ENCODE measurements at regions not wholly inside any gene's neighbourhood (a gene's known extent, or its start where the extent isn't known, plus 50 kb on each side); places are given as distances from the start of the nearest gene placed in this dataset.
A peak's percentile ranks its signal among the peaks of the same experiment; 100 is the strongest.

DNA sequence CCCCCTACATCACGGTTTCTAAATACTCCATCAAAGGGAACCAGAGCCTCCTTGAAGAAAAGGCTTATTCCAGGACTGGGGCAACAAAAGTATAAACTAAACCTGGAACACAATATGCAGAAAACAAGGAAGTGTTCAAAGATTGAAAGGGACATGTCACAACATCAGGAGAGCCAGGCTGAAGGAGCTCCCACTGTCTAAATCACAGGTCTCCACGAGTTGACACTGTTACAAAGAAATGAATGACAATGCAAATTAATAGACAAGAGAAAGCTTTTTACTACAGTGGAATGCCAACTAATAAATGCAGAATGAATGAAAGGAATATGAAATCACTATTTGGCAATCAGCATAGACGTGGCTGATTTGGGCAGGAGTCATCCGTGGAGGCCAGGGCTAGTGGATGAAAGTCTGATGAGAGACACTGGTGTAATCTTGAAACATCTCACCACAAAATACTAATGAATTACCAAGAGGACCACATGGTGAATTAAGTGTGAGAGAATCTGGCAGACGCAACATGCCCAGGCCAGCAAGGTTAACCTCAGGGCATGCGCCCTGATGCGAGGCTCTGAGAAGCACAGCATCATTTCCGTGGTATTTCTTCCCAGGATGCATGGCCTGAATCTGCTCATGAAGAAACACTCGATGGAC, 123.8 kb upstream of the TJP1 start:
- DNase-seq: no peak

DNA sequence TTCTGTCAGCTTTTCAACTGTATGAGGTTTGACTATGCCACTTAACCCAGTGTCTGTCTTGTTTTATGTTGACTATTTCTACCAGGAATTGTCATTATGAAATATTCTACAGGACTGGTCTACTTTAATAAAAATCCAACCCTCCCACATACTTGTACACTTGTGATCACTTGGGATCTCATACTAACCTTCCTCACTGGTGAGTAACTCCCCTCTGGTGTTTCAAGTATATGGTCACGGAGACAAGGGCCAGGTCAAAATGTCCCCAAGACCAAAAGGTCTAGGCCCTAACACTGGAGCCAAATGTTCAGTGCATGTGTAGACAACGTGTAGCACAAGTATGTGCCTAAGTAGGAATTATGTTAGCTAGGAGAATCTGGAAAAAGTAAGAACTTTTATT, 122.7 kb upstream of the TJP1 start:
- no peak for DNase-seq

DNA sequence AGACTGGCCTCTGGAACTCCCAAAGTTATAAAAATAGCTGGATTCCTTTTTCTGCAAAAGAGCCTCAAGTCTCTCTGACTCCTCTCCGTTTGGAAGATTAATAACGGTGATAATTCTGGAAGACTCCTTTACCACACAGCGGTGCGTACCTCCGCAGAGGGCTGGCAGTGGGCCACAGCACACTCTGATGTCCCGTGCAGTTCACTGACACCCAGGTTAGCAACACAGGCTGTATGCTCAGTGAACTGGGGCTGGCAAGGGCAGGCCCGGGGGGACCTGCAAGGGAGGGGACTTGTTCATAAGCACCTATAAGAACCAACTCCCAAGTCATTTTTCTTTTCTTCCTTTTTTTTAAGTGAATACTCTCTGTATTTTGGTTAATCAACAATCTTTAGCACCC, 120.3 kb upstream of the TJP1 start:
- no peak for DNase-seq

DNA sequence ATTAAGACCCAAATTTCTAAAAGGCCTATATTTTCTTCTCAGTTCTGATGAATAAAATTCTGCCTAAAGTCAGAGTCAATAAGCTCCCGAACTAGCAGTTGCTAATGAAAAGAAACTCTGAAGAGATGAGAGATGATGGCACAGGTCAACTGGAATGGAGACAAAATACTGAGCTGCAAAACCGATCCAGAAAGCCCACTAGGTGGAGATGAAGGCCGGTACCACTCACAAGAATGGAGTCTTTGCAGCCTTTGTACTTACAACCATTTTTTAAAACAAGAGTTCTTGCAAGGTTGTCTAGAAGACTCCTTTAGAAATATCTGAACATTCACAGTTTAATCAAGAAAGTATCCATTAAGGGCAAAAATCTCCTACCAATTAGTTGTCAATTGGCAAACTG, 119.9 kb upstream of the TJP1 start:
- no peak for DNase-seq

DNA sequence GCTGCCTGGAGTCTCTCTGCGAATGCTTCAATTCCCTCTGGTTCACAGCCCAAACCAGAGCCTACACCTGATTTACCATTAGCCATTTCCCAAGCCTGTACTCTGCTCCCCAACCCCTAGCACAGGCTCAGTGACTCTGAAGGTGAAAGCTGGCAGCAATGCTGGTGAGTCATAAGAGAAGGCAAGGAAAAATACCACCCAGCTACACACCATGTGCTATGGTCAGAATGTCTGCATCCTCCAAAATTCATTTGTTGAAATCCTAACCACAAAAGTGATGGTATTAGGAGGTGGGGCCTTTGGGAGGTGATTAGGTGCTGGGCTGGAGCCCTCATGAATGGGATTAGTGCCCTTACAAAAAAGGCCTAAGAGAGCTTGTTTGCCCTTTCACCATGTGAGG, 117.1 kb upstream of the TJP1 start:
- DNase-seq: no peak

DNA sequence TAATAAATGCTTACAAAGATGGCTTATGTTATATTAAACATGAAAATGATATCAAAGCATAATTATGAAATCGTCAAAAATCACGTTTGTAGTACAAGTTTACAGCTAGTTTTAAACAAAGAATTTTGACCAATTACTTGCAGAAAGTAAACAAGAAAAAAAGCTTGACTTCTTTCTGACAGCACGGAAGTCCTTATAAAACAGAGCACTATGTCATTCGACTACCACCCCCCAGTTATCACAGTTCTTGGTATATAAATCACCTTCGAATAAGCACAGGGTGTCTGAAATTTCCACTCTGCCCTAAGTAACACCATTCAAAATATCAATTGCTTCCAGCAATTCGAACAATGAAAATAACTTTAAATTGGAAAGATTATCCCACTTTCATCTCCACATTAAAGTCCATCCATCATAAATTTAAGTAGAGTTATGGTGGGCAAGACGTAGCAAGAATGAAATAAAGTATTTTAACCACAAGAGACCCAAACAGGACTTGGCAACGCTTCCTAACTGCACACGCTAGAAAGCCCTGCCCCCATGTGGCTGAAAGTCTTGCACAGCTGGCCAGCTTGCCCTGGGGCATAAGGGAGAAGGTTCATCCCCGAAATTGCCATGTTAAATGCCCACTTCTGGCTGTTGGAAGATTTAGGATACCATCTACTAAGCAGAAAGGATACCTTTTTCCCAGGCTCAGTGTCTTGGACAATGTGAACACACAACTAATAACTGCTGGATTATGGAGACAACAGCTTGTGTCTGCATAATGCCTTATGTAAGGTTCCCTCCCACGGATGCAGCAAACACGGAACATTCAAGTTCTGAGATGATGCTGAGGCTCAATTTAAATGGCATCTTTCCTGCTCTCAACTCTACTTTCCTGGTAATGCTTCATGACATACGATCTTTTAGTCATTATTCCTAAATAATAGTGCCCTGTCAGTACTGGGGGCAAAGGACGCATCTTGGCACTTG, 116.4 kb upstream of the TJP1 start:
- DNase-seq: no peak

DNA sequence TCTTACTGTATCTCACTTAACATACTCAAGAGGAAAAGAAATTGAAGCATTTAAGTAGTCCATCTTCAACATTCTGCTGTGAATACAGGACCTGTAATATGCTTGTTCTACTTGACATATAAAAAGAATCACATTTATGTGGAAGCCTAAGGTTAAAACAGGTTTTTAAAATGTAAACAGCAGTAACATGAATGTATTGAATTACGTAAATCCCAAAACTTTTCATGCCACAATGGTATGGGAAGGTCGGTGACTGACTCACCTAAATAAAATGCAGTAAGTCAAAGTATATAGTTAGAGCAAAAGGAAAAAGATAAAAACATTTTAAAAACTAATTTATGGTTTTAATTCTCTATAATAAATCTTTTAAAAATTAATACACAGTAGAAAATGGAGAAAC, 115.7 kb upstream of the TJP1 start:
- no peak for DNase-seq

DNA sequence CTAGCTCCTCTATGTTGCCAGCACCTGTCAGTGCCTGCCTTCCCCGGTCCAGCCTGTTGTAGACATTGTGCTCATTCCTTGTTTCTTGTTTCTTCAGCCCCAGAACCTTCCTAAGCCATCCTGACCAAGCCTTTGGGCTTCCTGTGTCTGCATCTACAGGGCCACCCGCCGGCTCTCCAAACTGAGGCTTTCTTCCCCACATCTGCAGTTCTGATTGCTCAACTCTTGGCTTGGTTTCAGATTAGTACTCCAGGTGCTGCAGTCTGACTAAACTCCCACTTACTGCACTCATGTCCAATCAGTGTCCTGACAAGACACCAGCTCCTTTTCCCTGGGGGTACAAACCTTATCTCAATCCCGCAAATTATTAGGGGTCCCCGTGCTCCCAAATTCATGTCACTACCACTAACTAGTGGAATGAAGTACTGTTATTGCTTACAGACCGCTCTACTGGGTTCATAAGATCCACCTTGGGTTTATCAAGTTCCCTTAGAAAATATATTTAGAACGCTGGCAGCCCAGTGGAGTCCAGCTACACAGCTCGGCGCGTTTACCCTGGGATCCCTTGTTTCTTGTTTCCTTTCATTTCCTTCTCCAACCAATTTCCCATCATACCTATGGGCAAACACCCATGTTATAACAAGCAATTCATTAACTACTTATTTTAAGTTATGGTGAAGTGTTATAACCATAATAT, 114.2 kb upstream of the TJP1 start:
- DNase-seq: no peak

DNA sequence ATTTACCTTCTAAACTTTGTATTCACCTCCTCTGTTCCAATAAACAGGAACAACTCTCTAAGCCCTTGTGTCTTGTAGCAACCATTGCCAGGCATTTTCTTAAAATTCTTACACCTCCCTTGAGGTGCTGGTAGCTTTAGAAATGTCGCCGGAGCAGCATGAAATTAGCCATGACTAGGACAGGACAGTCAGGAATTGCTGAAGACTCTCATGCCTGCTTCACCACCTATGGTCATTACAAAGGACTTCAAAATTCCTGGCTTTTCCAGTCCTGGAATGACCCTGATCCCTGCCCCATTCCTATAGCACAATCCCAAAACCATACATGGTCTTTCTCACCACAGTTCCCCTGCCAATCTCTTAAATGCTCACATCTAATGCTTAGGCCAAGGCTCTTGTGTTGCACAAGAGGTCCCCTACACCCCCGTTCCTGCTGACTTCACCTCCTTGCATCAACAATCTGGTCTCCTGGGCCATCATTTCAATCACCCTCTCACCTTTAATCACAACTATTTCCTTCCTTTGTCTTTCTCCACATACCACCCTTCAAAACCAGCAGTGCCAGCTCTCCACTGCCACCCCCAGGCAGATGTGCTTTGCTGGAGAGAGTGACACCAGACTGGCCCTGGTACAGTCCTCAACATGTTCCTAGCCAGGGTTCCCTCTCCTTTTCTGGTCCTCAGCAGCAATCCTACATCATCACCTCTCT, 113.2 kb upstream of the TJP1 start:
- DNase-seq: no peak

DNA sequence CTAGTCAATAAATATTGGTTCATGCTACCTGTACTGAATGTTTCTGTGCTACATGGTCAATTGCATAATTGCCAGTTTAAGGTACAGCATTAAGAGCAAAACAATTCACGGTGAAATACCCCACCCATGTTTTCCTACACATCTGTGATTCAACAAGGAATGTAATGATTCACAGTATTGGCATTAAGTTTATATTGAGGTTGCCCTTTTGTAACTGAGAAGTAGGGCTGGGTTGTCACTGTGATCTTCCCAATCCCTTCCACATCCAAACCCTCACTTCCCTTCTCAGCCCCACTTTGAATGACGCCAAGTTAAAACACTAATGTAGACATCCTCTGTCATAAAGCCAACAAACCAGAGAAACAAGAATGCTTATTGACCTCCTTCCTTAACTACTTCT, 112.0 kb upstream of the TJP1 start:
- no peak for DNase-seq

DNA sequence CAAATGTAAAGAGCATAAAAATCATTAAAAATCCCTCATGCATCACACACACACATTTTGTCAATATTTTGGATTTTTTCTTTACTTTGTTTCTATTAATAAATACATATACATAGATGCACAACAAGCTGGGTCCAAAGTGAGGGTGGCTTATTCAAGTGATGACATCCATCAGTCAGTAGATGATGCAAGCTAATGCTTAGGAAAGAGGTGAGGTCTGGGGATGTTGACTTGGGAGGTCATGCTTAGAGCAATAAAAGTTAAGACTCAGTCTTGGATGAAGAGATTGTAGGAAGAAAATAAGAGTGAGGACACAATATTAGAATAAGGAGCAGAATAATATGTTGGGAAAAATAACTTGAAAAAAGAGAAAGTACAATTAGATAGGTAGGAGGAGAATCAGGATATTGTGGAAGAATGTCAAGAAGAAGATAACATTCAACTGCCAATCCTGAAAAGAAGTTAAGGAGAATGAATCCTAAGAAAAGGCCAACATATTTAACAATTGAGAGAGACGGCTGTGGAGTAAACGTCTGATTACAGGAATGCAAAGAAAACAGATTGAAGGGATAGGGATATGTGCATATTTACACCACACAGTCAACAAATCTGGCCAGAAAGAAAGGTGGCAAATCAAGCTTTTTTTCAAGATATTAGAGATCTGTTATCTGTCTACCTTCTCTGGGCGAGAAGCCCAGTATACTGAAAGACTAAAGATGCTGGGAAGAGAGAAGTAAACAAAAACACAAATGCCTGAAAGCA, 111.0 kb upstream of the TJP1 start:
- no peak for DNase-seq

DNA sequence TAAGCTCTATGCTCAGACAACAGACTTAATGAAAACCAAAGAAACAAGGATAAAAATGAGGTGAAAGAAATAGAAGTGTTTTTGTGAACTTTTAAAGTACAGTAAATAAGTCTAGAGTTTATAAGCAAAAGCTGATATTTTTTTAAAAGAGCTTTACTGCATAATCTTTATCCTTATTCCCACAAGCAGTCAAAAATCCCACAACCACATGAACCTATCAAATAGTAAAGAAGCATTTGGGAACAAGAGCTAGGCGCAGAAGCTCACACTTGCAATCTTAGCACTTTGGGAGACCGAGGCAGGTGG, 103.8 kb upstream of the TJP1 start:
- no peak for DNase-seq

DNA sequence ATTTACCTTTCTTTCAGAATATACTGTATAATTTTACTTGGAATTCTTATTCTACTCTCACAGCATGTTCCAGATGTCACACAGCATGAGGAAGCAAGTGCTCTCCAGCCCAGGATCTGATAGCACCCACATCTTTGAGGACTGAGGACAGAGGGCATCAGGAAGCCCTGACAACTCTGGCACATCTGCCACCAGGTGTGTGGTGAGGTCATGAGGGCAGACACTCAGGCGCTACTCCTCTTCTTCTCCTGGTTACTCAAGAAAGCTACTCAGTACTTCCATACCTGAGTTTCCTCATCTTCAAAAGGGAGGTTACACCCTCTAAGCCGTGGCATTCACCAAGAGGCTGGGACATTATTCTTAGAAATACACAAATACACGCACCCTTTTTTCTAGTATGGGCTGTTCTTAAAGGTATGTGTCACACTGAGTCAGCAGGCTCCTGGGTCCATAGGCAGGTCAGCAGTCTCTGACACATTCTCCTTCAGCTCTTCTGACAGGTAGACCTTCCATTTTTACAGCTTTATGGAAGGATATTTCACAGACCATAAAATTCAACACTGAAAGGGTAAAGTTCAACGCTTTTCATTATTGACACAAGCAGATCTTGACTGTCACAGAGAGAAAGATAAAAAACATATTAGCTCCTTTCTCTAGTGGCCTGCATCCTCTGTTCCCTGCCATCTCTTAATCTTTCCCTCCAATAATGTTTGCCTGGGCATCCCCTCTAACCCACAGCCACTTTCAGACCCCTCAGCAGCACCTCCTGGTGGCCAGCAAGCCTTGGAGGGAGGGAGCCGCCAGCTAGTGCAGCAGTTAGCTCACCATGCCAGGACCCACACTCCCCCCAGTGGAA, 103.2 kb upstream of the TJP1 start:
- DNase-seq: peak in 1 of 5 donors; percentile 3

DNA sequence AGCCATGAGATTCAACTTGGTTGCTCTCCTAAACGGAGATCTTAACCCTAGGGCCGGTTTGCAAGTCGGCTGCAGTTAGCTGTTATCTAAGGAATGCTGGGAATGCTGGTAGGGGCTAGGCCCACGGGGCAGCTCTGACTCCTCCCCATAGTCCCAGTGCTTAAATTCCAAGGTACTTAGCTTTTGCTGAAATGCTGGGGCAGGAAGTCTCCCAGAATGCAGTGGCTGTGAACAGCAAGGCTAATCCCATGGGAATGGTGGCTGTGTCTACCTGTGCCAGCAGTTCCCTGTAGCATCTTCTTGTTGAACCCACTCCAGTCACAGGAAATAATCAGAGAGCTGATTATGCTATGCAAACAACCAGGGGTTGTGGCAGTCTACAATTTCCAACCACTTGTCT, 102.5 kb upstream of the TJP1 start:
- DNase-seq: no peak

DNA sequence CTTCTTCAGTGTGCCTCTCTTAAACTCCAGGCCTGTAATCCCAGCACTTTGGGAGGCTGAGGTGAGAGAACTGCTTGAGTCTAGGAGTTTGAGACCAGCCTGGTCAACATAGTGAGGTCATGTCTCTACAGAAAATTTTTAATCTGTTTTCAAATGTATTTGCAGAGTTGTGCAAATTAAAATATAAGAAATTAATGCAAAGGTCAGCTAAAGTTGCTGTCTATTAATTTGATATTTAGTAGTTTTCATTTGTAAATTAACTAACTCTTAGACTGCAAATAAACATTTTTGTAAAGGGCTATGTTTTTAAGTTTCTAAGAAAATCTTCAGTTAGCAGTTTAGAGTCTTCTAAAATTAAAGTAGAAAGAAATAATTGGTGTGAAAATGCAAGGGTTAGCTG, 99.9 kb upstream of the TJP1 start:
- DNase-seq: no peak

DNA sequence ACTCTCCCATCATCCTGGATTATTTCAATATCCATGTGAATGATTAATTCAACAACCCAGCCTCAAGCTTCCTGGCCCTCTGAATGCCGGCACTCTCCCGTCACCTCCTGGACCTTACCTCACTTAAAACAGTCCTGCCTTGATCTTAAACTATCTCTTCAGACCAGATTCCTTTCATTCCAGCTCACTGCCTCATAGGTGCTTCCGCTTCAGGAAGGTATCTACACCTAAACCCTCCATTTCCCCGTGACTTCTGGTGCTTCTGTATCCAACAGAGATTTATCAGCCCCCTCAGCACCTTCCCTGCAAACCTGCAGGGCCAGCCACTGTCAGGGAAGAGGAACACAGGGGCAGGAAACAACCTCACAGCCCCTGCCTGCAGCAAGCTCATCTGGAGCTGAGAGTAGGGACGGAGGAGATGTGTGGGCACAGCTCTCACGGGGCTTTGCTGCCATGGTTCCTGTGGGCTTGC, 98.9 kb upstream of the TJP1 start:
- no peak for DNase-seq

DNA sequence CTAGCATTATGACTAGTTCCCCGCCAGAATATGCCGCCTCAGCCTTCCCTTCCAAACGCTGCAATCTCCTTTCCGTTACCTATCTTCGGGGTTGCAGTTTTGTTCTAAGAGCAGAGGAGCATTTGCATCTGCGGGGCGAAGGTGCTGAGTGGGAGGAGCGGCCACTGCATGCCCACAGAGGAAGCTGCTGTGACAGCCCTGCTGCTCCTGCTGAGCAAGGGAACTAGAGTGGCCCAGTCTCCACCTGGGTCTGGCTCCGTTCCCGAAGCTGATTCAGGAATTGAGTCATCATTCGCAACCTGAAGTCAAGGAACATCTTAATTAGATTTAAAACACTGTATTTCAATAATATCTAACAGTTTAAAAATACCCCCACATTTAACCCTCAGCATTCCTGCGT, 98.2 kb upstream of the TJP1 start:
- no peak for DNase-seq

DNA sequence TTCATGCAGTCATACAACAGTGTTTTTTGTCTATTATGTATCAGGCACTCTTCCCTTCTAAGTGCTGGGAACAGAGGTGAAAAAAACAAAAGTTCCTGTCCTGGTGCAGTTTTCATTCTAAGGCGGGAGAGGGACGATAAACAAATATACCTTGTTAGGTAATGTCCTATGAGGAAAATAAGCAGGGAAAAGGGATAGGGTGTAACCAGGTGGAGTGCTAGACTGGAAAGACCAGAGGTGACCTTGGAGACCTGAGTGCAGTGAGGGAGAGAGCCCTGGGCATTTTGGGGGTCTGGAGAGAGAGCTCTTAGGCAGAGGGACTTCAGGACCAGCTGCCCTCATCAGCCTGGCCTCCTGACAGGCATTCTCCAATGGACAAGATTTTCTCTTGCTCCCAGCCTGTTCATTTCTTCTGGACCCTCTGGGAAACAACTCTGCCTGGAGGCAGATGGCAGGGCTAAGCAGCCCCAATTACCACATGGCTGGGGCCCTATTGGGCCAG, 97.2 kb upstream of the TJP1 start:
- no peak for DNase-seq

DNA sequence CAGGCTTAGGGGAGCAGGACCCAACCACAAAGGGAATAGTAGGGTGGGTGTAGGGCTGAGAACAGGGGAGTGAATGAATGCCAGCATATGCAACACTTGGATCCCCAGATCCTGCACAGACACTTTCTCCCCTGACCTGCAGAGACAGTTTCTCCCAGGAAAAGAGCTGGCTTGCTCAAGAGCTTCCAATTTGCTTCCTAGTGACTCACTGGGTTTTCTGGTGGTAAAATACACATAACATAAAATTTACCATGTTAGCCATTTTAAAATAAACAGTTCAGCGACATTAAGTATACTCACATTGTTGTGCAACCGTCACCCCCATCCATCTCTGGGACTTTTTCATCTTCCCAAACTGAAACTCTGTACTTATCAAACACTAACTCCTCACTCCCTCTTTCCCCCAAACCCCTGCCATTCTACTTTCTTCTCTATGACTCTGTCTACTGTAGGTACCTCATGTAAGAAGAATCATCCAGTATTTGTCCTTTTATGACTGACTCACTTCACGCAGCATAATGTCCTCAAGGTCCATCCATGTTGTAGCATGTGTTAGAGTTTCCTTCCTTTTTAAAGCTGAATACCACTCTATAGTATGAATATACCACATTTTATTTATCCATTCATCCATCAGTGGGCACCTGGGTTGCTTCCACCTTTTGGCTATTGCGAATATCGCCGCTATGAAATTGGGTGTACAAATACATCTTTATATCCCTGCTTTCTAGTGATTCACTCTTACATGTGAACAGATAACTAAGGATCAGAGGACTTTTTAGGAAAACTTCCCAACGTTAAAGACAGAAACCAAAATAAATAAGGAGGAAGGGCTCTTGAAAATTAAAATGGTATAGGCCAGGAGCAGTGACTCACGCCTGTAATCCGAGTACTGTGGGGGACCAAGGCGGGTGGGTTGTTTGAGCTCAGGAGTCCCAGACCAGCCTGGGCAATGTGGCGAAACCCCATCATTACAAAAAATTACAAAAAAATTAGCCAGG, 95.6 kb upstream of the TJP1 start:
- no peak for DNase-seq

DNA sequence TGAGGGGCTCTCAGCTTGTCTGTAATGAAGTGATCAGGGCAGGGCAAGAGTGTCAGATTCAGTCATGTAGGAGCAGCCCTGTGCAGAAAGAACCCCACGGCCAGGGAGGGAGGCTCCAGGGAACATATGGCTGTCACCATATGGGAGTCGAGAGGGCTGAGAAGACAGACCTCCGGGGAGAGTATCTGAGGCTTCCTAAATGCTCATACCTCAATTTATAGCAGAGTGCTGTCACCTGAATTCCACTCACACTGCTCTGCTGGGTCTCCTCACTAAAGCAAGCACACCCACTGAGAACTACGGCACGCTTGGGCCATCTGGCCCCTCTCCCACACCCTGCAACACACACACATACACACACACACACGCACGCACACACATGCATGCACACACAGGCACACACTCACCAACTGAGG, 92.3 kb upstream of the TJP1 start:
- DNase-seq: no peak

Data from T-helper 1 cell (primary cell).